Sigmoid colon (tissue), 6 donors: ENCODE measurements at regions not wholly inside any gene's neighbourhood (a gene's known extent, or its start where the extent isn't known, plus 50 kb on each side); places are given as distances from the start of the nearest gene placed in this dataset.

Experiments used
- DNase-seq: peaks from one replicate; pipeline ENCODE4 v3.0.0-alpha.2; 2019
- H3K27ac ChIP-seq, 4 donors: fragments of 200-600 bp; sonication (generic); one replicate each; pipeline ENCODE4 v1.5.1; 2016 to 2019; ENCODE audit warnings: mild to moderate bottlenecking in 1 of 4
- H3K27me3 ChIP-seq, 3 donors: fragments of 200-600 bp; sonication (generic); one replicate each; pipeline ENCODE4 v1.5.1; 2019; ENCODE audit warnings: mild to moderate bottlenecking in 1 of 3
- H3K36me3 ChIP-seq, 4 donors: fragments of 200-600 bp; sonication (generic); one replicate each; pipeline ENCODE4 v1.5.1; 2016 to 2019
- H3K4me1 ChIP-seq, 4 donors: fragments of 200-600 bp; sonication (generic); one replicate each; pipeline ENCODE4 v1.5.1; 2017 to 2019
- H3K4me3 ChIP-seq, 4 donors: fragments of 200-600 bp; sonication (generic); one replicate each; pipeline ENCODE4 v1.5.1; 2017 to 2019; ENCODE audit warnings: mild to moderate bottlenecking in 2 of 4, moderate library complexity in 1 of 4
- H3K9me3 ChIP-seq, 4 donors: fragments of 200-600 bp in 3 of 4; sonication (generic) in 3 of 4; one replicate each; pipeline versions ENCODE4 v1.5.1 to v1.6.1; 2013 to 2019
- EP300 ChIP-seq, 4 donors: sonication (generic); formaldehyde crosslinking; IDR thresholded peaks; one replicate each; pipeline ENCODE4 v1.6.1; 2017; ENCODE audit warnings: antibody characterized with exemption in 4 of 4
- POLR2A ChIP-seq, 2 donors: fragments of 450-650 bp; IDR thresholded peaks; one replicate each; pipeline ENCODE4 v1.6.1; 2016; ENCODE audit warnings: antibody characterized with exemption in 2 of 2, mild to moderate bottlenecking in 2 of 2, moderate library complexity in 2 of 2
- POLR2AphosphoS5 ChIP-seq, 4 donors: sonication (generic); formaldehyde crosslinking; IDR thresholded peaks; one replicate each; pipeline ENCODE4 v1.6.1; 2017; ENCODE audit warnings: antibody characterized with exemption in 4 of 4
- WGBS, 2 donors: extraction: QIAGEN DNeasy Blood & Tissue Kit; methylation state at CpG; one replicate each; pipeline ENCODE4 v1.1.7; 2013; 5-methylcytosine and 5-hydroxymethylcytosine counted together
- intact Hi-C: fragments of 100-400 bp; cut with DNase I; formaldehyde crosslinking; loops from one replicate; pipeline ENCODE4 v1.15.1; 2023
- TF ChIP-seq, protein P1 (sequence below), 4 experiments: fragments of 450-650 bp in 3 of 4; fragments of 200-600 bp in 1 of 4; IDR thresholded peaks; one replicate each; pipeline ENCODE4 v1.5.1; 2016 to 2019; ENCODE audit warnings: antibody characterized with exemption in 4 of 4, mild to moderate bottlenecking in 3 of 4, moderate library complexity in 2 of 4
- donor health status: healthy with polysubstance abuse.
- donor health status: healthy.

DNA sequence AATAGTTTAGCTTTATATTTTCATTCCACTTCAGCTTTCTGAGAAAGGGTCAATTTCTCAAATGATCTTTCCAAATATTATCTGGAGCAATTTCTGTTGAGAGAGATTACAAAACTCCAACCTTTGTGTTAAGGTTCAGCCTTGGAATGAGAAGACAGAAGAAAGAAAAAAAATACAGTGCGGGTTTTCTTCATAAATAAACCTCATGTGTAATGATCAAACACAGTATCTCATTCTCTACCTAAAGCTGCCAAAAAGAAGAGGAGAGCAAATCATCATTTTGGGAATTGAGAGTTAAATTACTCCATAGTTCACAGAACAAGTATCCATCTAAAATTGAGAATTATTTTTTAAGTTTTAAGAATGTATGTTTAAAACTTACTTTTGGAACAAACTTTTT lies 420.5 kb downstream of the KLF5 start:
- intact Hi-C loops, result no loop called here
- TF ChIP-seq POLR2AphosphoS5 (IDR thresholded peaks at IDR 0.05), result no peak
- TF ChIP-seq, protein P1, sequence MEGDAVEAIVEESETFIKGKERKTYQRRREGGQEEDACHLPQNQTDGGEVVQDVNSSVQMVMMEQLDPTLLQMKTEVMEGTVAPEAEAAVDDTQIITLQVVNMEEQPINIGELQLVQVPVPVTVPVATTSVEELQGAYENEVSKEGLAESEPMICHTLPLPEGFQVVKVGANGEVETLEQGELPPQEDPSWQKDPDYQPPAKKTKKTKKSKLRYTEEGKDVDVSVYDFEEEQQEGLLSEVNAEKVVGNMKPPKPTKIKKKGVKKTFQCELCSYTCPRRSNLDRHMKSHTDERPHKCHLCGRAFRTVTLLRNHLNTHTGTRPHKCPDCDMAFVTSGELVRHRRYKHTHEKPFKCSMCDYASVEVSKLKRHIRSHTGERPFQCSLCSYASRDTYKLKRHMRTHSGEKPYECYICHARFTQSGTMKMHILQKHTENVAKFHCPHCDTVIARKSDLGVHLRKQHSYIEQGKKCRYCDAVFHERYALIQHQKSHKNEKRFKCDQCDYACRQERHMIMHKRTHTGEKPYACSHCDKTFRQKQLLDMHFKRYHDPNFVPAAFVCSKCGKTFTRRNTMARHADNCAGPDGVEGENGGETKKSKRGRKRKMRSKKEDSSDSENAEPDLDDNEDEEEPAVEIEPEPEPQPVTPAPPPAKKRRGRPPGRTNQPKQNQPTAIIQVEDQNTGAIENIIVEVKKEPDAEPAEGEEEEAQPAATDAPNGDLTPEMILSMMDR (IDR thresholded peaks at IDR 0.05), result no peak
- TF ChIP-seq EP300 (IDR thresholded peaks at IDR 0.05), result no peak
- TF ChIP-seq POLR2A (IDR thresholded peaks at IDR 0.05), result no peak
- 93 to 94% methylated on average over 1 of the region's 1 CpG for WGBS, 2 donors
- Histone ChIP-seq H3K9me3 (no peaks in the 10 kb centered on the region), H3K4me1 (no peaks in the 10 kb centered on the region), H3K27ac (no peak overlapping the region), H3K36me3 (no peaks in the 10 kb centered on the region), H3K27me3 (no peaks in the 10 kb centered on the region), H3K4me3 (no peak overlapping the region)
- no peak for DNase-seq

GRCh38 chr13:73477441-73477840 lies 418.6 kb downstream of the KLF5 start:
- 18 to 68% methylated on average over 3 of the region's 3 CpGs for WGBS, 2 donors
- H3K4me3 ChIP-seq, result no peak overlapping the region

GRCh38 chr13:73473016-73473415 lies 414.2 kb downstream of the KLF5 start:
- WGBS, 2 donors, result 75 to 91% methylated on average over 2 of the region's 2 CpGs
- no peak for DNase-seq
- no peak overlapping the region for H3K4me3 ChIP-seq
- intact Hi-C loops, result no loop called here
- no peaks in the 10 kb centered on the region for H3K4me1 ChIP-seq
- no peaks in the 10 kb centered on the region for H3K36me3 ChIP-seq
- H3K9me3 ChIP-seq, result no peaks in the 10 kb centered on the region
- no peaks in the 10 kb centered on the region for H3K27me3 ChIP-seq
- no peak overlapping the region for H3K27ac ChIP-seq
- TF ChIP-seq EP300 (IDR thresholded peaks at IDR 0.05) (no peak), POLR2AphosphoS5 (IDR thresholded peaks at IDR 0.05) (no peak), POLR2A (IDR thresholded peaks at IDR 0.05) (no peak)
- TF ChIP-seq, protein P1 (IDR thresholded peaks at IDR 0.05), result no peak

More at GRCh38 chr13:73477441-73477840, 418.6 kb downstream of the KLF5 start:
- Histone ChIP-seq H3K4me1 (no peaks in the 10 kb centered on the region), H3K36me3 (no peaks in the 10 kb centered on the region), H3K27ac (no peak overlapping the region), H3K9me3 (no peaks in the 10 kb centered on the region), H3K27me3 (no peaks in the 10 kb centered on the region)
- no peak for DNase-seq
- intact Hi-C loops, result no loop called here
- no peak for TF ChIP-seq POLR2A (IDR thresholded peaks at IDR 0.05)

DNA sequence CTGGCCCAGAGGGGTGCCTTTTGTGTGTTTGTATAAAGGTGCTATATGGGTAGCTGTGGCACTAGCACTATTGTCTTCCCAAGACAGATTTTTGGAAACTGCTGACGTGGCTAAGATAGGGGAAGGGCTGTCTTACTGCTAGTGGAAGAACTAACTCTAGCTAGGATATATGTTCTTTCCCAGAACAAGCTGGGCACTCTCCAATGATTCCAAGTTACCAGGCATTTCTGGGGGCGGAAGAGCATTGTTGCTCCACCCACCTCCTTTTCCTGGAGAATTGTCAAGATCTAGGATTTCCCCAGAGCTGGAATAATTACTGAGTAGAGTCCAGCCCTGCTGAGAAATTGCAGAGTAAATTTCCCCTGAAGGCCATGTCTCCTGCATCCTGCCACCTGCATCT lies 408.3 kb downstream of the KLF5 start:
- TF ChIP-seq POLR2A (IDR thresholded peaks at IDR 0.05), result no peak
- no peak for TF ChIP-seq EP300 (IDR thresholded peaks at IDR 0.05)
- no peak for TF ChIP-seq POLR2AphosphoS5 (IDR thresholded peaks at IDR 0.05)
- TF ChIP-seq, protein P1 (IDR thresholded peaks at IDR 0.05), result no peak
- no peak for DNase-seq

DNA sequence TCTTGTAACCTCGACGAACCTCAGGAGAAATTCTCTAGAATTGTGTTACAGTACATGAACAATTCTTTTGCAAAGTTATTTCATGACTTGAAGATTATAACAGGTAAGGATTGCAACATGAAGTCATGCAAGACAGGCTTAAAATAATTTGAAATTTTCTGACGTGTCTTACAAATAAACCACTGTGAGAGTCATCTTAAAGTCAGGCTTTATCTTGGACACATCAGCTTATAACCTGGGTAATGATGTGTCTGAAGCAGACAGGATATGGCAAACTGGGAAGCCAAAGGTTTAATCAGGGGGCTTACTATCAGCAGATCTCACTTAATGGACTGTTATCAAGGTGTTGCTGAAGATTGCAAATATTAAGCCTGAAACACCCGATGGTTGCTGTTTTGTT lies 407.8 kb downstream of the KLF5 start:
- Histone ChIP-seq H3K4me3 (no peak overlapping the region), H3K27me3 (no peaks in the 10 kb centered on the region), H3K9me3 (no peaks in the 10 kb centered on the region), H3K27ac (no peak overlapping the region), H3K36me3 (no peaks in the 10 kb centered on the region), H3K4me1 (no peaks in the 10 kb centered on the region)
- intact Hi-C loops, result no loop called here
- DNase-seq, result no peak
- 78 to 81% methylated on average over 4 of the region's 4 CpGs for WGBS, 2 donors
- TF ChIP-seq, protein P1 (IDR thresholded peaks at IDR 0.05), result no peak
- TF ChIP-seq POLR2A (IDR thresholded peaks at IDR 0.05), result no peak
- no peak for TF ChIP-seq EP300 (IDR thresholded peaks at IDR 0.05)

More for the DNA sequence above, 408.3 kb downstream of the KLF5 start:
- H3K4me1 ChIP-seq, result no peaks in the 10 kb centered on the region
- no peaks in the 10 kb centered on the region for H3K36me3 ChIP-seq
- no peak overlapping the region for H3K4me3 ChIP-seq
- no peak overlapping the region for H3K27ac ChIP-seq
- intact Hi-C loops, result no loop called here
- WGBS, 2 donors, result 54 to 62% methylated on average over 2 of the region's 2 CpGs
- H3K27me3 ChIP-seq, result no peaks in the 10 kb centered on the region
- no peaks in the 10 kb centered on the region for H3K9me3 ChIP-seq
